B cell (primary cell): ENCODE measurements at regions not wholly inside any gene's neighbourhood (a gene's known extent, or its start where the extent isn't known, plus 50 kb on each side); places are given as distances from the start of the nearest gene placed in this dataset.

Experiments used
- ATAC-seq: fragments of 200-7000 bp; cut with Tn5 transposase; one replicate; pipeline ENCODE4 v1.10.0; 2021; ENCODE audit warnings: low read depth, mild to moderate bottlenecking, moderate number of reproducible peaks, moderate library complexity
- CTCF ChIA-PET: fragments of 350-600 bp; sonication (Branson Sonifier 250); formaldehyde crosslinking; loops from one replicate; lab custom pipeline; 2021; ENCODE audit warnings: antibody characterized with exemption, inconsistent platforms; lab: Charles Lee
- POLR2A ChIA-PET: fragments of 350-600 bp; sonication (Branson Sonifier 250); formaldehyde crosslinking; loops from one replicate; lab custom pipeline; 2021; ENCODE audit warnings: antibody characterized with exemption; lab: Charles Lee
- DNase-seq: peaks from one replicate; pipeline ENCODE4 v3.0.0; 2013
- H2AFZ ChIP-seq: 2 replicates; pipeline ENCODE4 v1.6.1; 2012; ENCODE audit warnings: mild to moderate bottlenecking, low read depth, low read length; ENCODE audit not compliant: insufficient read depth, poor library complexity, severe bottlenecking
- H3K27ac ChIP-seq, 2 donors: 1 replicate in 1 of 2; 2 replicates in 1 of 2; pipeline ENCODE4 v1.5.1; 2012 to 2013; ENCODE audit warnings: low read length in 2 of 2, mild to moderate bottlenecking in 2 of 2, moderate library complexity in 1 of 2
- H3K27me3 ChIP-seq, 4 experiments: fragments of 200-600 bp in 1 of 4; sonication (generic) in 1 of 4; replicated peaks in 1 of 4; 1 replicate in 2 of 4; 2 replicates in 2 of 4; pipeline versions ENCODE4 v1.6.1 to v1.7.0; 2013 to 2016; ENCODE audit warnings: low read length in 3 of 4, mild to moderate bottlenecking in 2 of 4, mixed read lengths in 1 of 4, moderate library complexity in 1 of 4; ENCODE audit not compliant: insufficient read depth in 4 of 4, control insufficient read depth in 3 of 4; ENCODE audit errors: control extremely low read depth in 1 of 4
- H3K36me3 ChIP-seq, 2 experiments: replicated peaks in 1 of 2; 1 replicate in 1 of 2; 2 replicates in 1 of 2; pipeline versions ENCODE4 v1.6.1 to v1.7.1; 2013; ENCODE audit warnings: low read length in 1 of 2; ENCODE audit not compliant: insufficient read depth in 2 of 2, control insufficient read depth in 1 of 2; ENCODE audit errors: control extremely low read depth in 1 of 2, extremely low read depth in 1 of 2
- H3K4me1 ChIP-seq, 2 donors: fragments of 200-600 bp in 1 of 2; sonication (generic) in 1 of 2; 1 replicate in 1 of 2; 2 replicates in 1 of 2; pipeline versions ENCODE4 v1.5.1 to v1.6.1; 2013 to 2017; ENCODE audit warnings: low read length in 2 of 2; ENCODE audit not compliant: control insufficient read depth in 2 of 2, insufficient read depth in 2 of 2
- H3K4me2 ChIP-seq: replicated peaks from 2 replicates; pipeline ENCODE3; 2012; ENCODE audit warnings: mild to moderate bottlenecking, low read depth, low read length; ENCODE audit not compliant: poor library complexity, severe bottlenecking
- H3K4me3 ChIP-seq, 5 experiments: fragments of 200-600 bp in 1 of 5; sonication (generic) in 1 of 5; 1 replicate in 3 of 5; 2 replicates in 2 of 5; pipeline versions ENCODE4 v1.5.1 to v1.7.0; 2011 to 2016; ENCODE audit warnings: low read length in 4 of 5, mild to moderate bottlenecking in 4 of 5, low read depth in 2 of 5, control low read depth in 1 of 5, moderate library complexity in 1 of 5; ENCODE audit not compliant: insufficient read depth in 1 of 5; ENCODE audit errors: control extremely low read depth in 1 of 5, extremely low read depth in 1 of 5
- H3K79me2 ChIP-seq: fragments of 200-600 bp; sonication (generic); one replicate; pipeline ENCODE4 v1.6.0; 2016; ENCODE audit warnings: low read length; ENCODE audit not compliant: control insufficient read depth, insufficient read depth
- H3K9ac ChIP-seq: fragments of 200-600 bp; sonication (generic); 2 replicates; pipeline ENCODE4 v1.6.1; 2017; ENCODE audit warnings: mild to moderate bottlenecking, low read length, moderate library complexity
- H3K9me3 ChIP-seq, 3 donors: one replicate each; pipeline versions ENCODE4 v1.6.1 to v1.7.1; 2013; ENCODE audit warnings: low read length in 2 of 3; ENCODE audit not compliant: control insufficient read depth in 2 of 3, insufficient read depth in 1 of 3; ENCODE audit errors: control extremely low read depth in 1 of 3
- H4K20me1 ChIP-seq: 2 replicates; pipeline ENCODE4 v1.6.0; 2012; ENCODE audit warnings: mild to moderate bottlenecking, low read length; ENCODE audit not compliant: insufficient read depth, control insufficient read depth, poor library complexity, severe bottlenecking
- H3K27ac Mint-ChIP-seq: one replicate; pipeline ENCODE4 v1.8.0; 2021; ENCODE audit warnings: mixed read lengths
- H3K27me3 Mint-ChIP-seq: one replicate; pipeline ENCODE4 v1.8.0; 2021; ENCODE audit warnings: mixed read lengths
- H3K4me1 Mint-ChIP-seq: one replicate; pipeline ENCODE4 v1.8.0; 2021; ENCODE audit warnings: mixed read lengths
- H3K4me3 Mint-ChIP-seq: one replicate; pipeline ENCODE4 v1.8.0; 2021; ENCODE audit warnings: mixed read lengths
- H3K9me3 Mint-ChIP-seq: one replicate; pipeline ENCODE4 v1.8.0; 2022; ENCODE audit warnings: mixed read lengths; ENCODE audit not compliant: insufficient read depth
- EZH2 ChIP-seq: IDR thresholded peaks from 2 replicates; pipeline ENCODE4 v1.6.1; 2012; ENCODE audit warnings: borderline replicate concordance, low read depth, mild to moderate bottlenecking, moderate library complexity, low read length; ENCODE audit not compliant: insufficient read depth, poor library complexity, severe bottlenecking
- whole genome bisulfite sequencing: methylation state at CpG from one replicate; pipeline ENCODE4 v1.1.5; 2013; ENCODE audit warnings: missing lambda C conversion rate; ENCODE audit not compliant: insufficient coverage; 5-methylcytosine and 5-hydroxymethylcytosine counted together
- intact Hi-C: fragments of 100-400 bp; cut with micrococcal nuclease; formaldehyde crosslinking; loops from one replicate; pipeline ENCODE4 v1.10.0; 2022
- TF ChIP-seq, protein P1 (sequence below): fragments of 200-600 bp; IDR thresholded peaks from one replicate; pipeline ENCODE4 v1.8.0; 2022; ENCODE audit warnings: antibody characterized with exemption, mild to moderate bottlenecking

- ChIA-PET CTCF (interaction anchor here (1.5 kb wide), 1 partner anchor 9 kb away, joined by 3 read pairs; no protein-coding TSS in a partner anchor), POLR2A (no interaction called here)
- Histone ChIP-seq H3K9ac (no peak overlapping the region), H3K79me2 (no peaks in the 10 kb centered on the region), H4K20me1 (no peaks in the 10 kb centered on the region), H3K4me3 (no peak overlapping the region), H3K27me3 (no peaks in the 10 kb centered on the region), H3K4me1 (no peaks in the 10 kb centered on the region), H3K36me3 (no peaks in the 10 kb centered on the region), H3K4me2 (no peak overlapping the region), H3K9me3 (no peaks in the 10 kb centered on the region), H2AFZ (no peak overlapping the region), H3K27ac (no peak overlapping the region)
- 96% methylated on average over 5 of the region's 6 CpGs for WGBS
- H3K4me3 Mint-ChIP-seq, result no peak overlapping the region
- no peak for TF ChIP-seq EZH2
- TF ChIP-seq, protein P1, sequence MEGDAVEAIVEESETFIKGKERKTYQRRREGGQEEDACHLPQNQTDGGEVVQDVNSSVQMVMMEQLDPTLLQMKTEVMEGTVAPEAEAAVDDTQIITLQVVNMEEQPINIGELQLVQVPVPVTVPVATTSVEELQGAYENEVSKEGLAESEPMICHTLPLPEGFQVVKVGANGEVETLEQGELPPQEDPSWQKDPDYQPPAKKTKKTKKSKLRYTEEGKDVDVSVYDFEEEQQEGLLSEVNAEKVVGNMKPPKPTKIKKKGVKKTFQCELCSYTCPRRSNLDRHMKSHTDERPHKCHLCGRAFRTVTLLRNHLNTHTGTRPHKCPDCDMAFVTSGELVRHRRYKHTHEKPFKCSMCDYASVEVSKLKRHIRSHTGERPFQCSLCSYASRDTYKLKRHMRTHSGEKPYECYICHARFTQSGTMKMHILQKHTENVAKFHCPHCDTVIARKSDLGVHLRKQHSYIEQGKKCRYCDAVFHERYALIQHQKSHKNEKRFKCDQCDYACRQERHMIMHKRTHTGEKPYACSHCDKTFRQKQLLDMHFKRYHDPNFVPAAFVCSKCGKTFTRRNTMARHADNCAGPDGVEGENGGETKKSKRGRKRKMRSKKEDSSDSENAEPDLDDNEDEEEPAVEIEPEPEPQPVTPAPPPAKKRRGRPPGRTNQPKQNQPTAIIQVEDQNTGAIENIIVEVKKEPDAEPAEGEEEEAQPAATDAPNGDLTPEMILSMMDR, result no peak
- intact Hi-C loops, result no loop called here
- no peak for ATAC-seq
- no peak overlapping the region for H3K27ac Mint-ChIP-seq
- H3K9me3 Mint-ChIP-seq, result no peaks in the 10 kb centered on the region
- no peak for DNase-seq
- no peaks in the 10 kb centered on the region for H3K4me1 Mint-ChIP-seq
- H3K27me3 Mint-ChIP-seq, result no peaks in the 10 kb centered on the region
These were observed 151.8 kb upstream of the MMADHC start for GRCh38 chr2:149739171-149739882.

- POLR2A ChIA-PET, result no interaction called here
- no peak overlapping the region for H3K9ac ChIP-seq
- Mint-ChIP-seq H3K4me1 (no peaks in the 10 kb centered on the region), H3K27me3 (no peaks in the 10 kb centered on the region), H3K9me3 (no peaks in the 10 kb centered on the region), H3K4me3 (no peak overlapping the region), H3K27ac (no peak overlapping the region)
- H3K27ac ChIP-seq, result no peak overlapping the region
- H3K36me3 ChIP-seq, result no peaks in the 10 kb centered on the region
- H2AFZ ChIP-seq, result no peak overlapping the region
- no peaks in the 10 kb centered on the region for H3K9me3 ChIP-seq
- no peak overlapping the region for H3K4me2 ChIP-seq
- CTCF ChIA-PET, result interaction anchor here (1.5 kb wide), 1 partner anchor 9 kb away, joined by 3 read pairs; no protein-coding TSS in a partner anchor
- 100% methylated on average over 1 of the region's 1 CpG for WGBS
- no peak for DNase-seq
- no peaks in the 10 kb centered on the region for H3K4me1 ChIP-seq
- ATAC-seq, result no peak
- no peaks in the 10 kb centered on the region for H3K27me3 ChIP-seq
- H3K4me3 ChIP-seq, result no peak overlapping the region
- H3K79me2 ChIP-seq, result no peaks in the 10 kb centered on the region
- intact Hi-C loops, result no loop called here
- TF ChIP-seq, protein P1, result no peak
- TF ChIP-seq EZH2, result no peak
- H4K20me1 ChIP-seq, result no peaks in the 10 kb centered on the region
These were observed 151.2 kb upstream of the MMADHC start for GRCh38 chr2:149738767-149739166.
